Trophoblast cell (in vitro differentiated cells and primary cell): ENCODE measurements at regions not wholly inside any gene's neighbourhood (a gene's known extent, or its start where the extent isn't known, plus 50 kb on each side); places are given as distances from the start of the nearest gene placed in this dataset.

Source experiments
- DNase-seq, 2 donors: peaks; one replicate each; pipeline ENCODE4 v3.0.0-alpha.2; 2016
- H2AFZ ChIP-seq: 2 replicates; pipeline ENCODE4 v1.6.1; 2013; ENCODE audit warnings: low read length, moderate library complexity, mild to moderate bottlenecking; ENCODE audit not compliant: insufficient read depth, poor library complexity
- H2AK5ac ChIP-seq: 2 replicates; pipeline ENCODE4 v1.6.1; 2013; ENCODE audit warnings: mild to moderate bottlenecking, low read length
- H2BK120ac ChIP-seq: 2 replicates; pipeline ENCODE4 v1.6.1; 2013; ENCODE audit warnings: low read length, mild to moderate bottlenecking, moderate library complexity; ENCODE audit not compliant: insufficient read depth, poor library complexity
- H2BK12ac ChIP-seq: 2 replicates; pipeline ENCODE4 v1.6.1; 2013; ENCODE audit warnings: mild to moderate bottlenecking, low read length, moderate library complexity
- H2BK5ac ChIP-seq: 2 replicates; pipeline ENCODE4 v1.6.1; 2013; ENCODE audit warnings: low read length, low read depth, moderate library complexity, mild to moderate bottlenecking; ENCODE audit not compliant: poor library complexity
- H3K14ac ChIP-seq: 2 replicates; pipeline ENCODE4 v1.6.1; 2013; ENCODE audit warnings: mild to moderate bottlenecking, low read length
- H3K18ac ChIP-seq: 2 replicates; pipeline ENCODE4 v1.6.1; 2013; ENCODE audit warnings: mild to moderate bottlenecking, low read length
- H3K23ac ChIP-seq: 2 replicates; pipeline ENCODE4 v1.6.1; 2013; ENCODE audit warnings: low read length
- H3K27ac ChIP-seq: 2 replicates; pipeline ENCODE4 v1.5.1; 2013; ENCODE audit warnings: low read depth, mild to moderate bottlenecking, inconsistent platforms, low read length, moderate library complexity
- H3K27me3 ChIP-seq: 2 replicates; pipeline ENCODE4 v1.6.1; 2013; ENCODE audit warnings: inconsistent platforms, mild to moderate bottlenecking, low read length, moderate library complexity; ENCODE audit not compliant: insufficient read depth
- H3K36me3 ChIP-seq, 2 experiments: 1 replicate in 1 of 2; 2 replicates in 1 of 2; pipeline ENCODE4 v1.6.1; 2013; ENCODE audit warnings: low read length in 2 of 2, mild to moderate bottlenecking in 2 of 2, moderate library complexity in 1 of 2; ENCODE audit not compliant: insufficient read depth in 2 of 2, control insufficient read depth in 1 of 2
- H3K4ac ChIP-seq: 2 replicates; pipeline ENCODE4 v1.6.1; 2013; ENCODE audit warnings: low read depth, mild to moderate bottlenecking, low read length, moderate library complexity
- H3K4me1 ChIP-seq, 2 experiments: 1 replicate in 1 of 2; 2 replicates in 1 of 2; pipeline ENCODE4 v1.6.1; 2013; ENCODE audit warnings: low read length in 2 of 2, mild to moderate bottlenecking in 2 of 2, moderate library complexity in 1 of 2; ENCODE audit not compliant: insufficient read depth in 2 of 2, control insufficient read depth in 1 of 2
- H3K4me2 ChIP-seq: 2 replicates; pipeline ENCODE4 v1.6.1; 2013; ENCODE audit warnings: inconsistent platforms, mild to moderate bottlenecking, low read length, moderate library complexity
- H3K4me3 ChIP-seq: 2 replicates; pipeline ENCODE4 v1.5.1; 2013; ENCODE audit warnings: mild to moderate bottlenecking, low read depth, low read length, inconsistent platforms
- H3K79me1 ChIP-seq: one replicate; pipeline ENCODE4 v1.6.1; 2013; ENCODE audit warnings: low read length
- H3K79me2 ChIP-seq: 2 replicates; pipeline ENCODE4 v1.6.1; 2013; ENCODE audit warnings: low read length, mild to moderate bottlenecking; ENCODE audit not compliant: control insufficient read depth, insufficient read depth, poor library complexity
- H3K9ac ChIP-seq: 2 replicates; pipeline ENCODE4 v1.6.1; 2013; ENCODE audit warnings: mild to moderate bottlenecking, low read length
- H3K9me3 ChIP-seq: 2 replicates; pipeline ENCODE4 v1.6.1; 2013; ENCODE audit warnings: low read depth, mild to moderate bottlenecking, control low read depth, inconsistent platforms, low read length; ENCODE audit not compliant: insufficient read depth
- H4K12ac ChIP-seq: 2 replicates; pipeline ENCODE4 v1.6.1; 2013; ENCODE audit warnings: low read depth, mild to moderate bottlenecking, low read length, moderate library complexity
- H4K8ac ChIP-seq: 2 replicates; pipeline ENCODE4 v1.6.1; 2013; ENCODE audit warnings: low read depth, mild to moderate bottlenecking, low read length, moderate library complexity
- H4K91ac ChIP-seq: one replicate; pipeline ENCODE4 v1.6.1; 2013; ENCODE audit warnings: low read depth, mild to moderate bottlenecking, low read length, moderate library complexity
- WGBS: extraction: QIAGEN DNeasy Blood & Tissue Kit; methylation state at CpG from one replicate; pipeline ENCODE4 v1.1.7; 2013; ENCODE audit warnings: missing lambda C conversion rate; ENCODE audit not compliant: insufficient read length, insufficient coverage; ENCODE audit errors: extremely low coverage; 5-methylcytosine and 5-hydroxymethylcytosine counted together

GRCh38 chr1:5509664-5510452 lies 482.4 kb downstream of the NPHP4 start:
- Histone ChIP-seq H3K14ac (no peak overlapping the region), H3K4ac (no peak overlapping the region), H3K79me1 (no peaks in the 10 kb centered on the region), H2AK5ac (no peak overlapping the region), H2AFZ (no peak overlapping the region), H3K27me3 (no peaks in the 10 kb centered on the region), H4K91ac (no peak overlapping the region), H3K4me3 (no peak overlapping the region), H4K8ac (no peak overlapping the region), H3K18ac (no peak overlapping the region), H3K9ac (no peak overlapping the region), H3K36me3 (no peaks in the 10 kb centered on the region), H3K4me2 (no peak overlapping the region), H3K23ac (no peak overlapping the region), H3K79me2 (no peaks in the 10 kb centered on the region), H2BK12ac (no peak overlapping the region), H2BK5ac (no peak overlapping the region), H3K9me3 (no peaks in the 10 kb centered on the region), H3K4me1 (no peaks in the 10 kb centered on the region), H2BK120ac (no peak overlapping the region), H4K12ac (no peak overlapping the region), H3K27ac (no peak overlapping the region)
- peak; percentile 27 to 55 for DNase-seq
- no CpG with 5 or more reads among the region's 21 CpGs for WGBS

DNA sequence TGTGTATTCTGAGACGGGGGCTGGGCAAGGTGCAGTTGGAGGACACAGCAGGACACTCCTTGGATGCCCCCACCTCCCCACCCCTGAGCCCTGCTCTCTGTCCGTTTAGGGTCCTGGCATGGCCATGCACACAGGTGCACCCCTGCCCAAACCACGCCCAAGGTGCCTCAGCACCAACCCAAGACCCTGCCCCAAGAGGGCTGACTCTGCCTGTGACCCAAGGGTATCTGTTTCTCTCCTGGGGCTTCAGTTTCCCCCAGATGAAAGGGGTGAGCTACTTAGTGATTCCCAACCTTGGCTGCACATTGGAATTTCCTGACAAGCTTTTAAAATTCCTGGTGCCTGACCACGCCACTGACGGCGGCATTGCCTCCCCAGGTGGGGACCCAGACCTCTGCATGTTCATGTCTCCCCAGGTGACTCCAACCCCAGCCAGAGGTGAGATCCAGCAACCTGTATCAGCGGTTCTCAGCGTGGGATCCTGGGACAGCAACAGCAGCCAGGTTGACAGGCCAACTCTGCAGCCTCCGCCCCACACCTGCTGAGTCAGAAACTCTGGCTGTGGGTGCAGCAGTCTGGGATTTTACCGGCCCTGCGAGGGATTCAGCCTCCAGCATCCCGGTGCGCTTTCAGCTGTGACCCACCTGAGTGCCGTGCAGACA lies 483.4 kb downstream of the NPHP4 start:
- no peak overlapping the region for H2BK5ac ChIP-seq
- H3K9me3 ChIP-seq: no peaks in the 10 kb centered on the region
- H4K8ac ChIP-seq: no peak overlapping the region
- no peak overlapping the region for H2BK12ac ChIP-seq
- no peak overlapping the region for H4K91ac ChIP-seq
- H3K36me3 ChIP-seq: no peaks in the 10 kb centered on the region
- H3K27me3 ChIP-seq: no peaks in the 10 kb centered on the region
- no peak overlapping the region for H3K14ac ChIP-seq
- WGBS: no CpG with 5 or more reads among the region's 14 CpGs
- H3K4ac ChIP-seq: no peak overlapping the region
- no peaks in the 10 kb centered on the region for H3K79me2 ChIP-seq
- H3K27ac ChIP-seq: no peak overlapping the region
- H3K9ac ChIP-seq: no peak overlapping the region
- no peaks in the 10 kb centered on the region for H3K4me1 ChIP-seq
- H2AK5ac ChIP-seq: no peak overlapping the region
- H2AFZ ChIP-seq: no peak overlapping the region
- no peak overlapping the region for H3K4me3 ChIP-seq
- no peak overlapping the region for H3K23ac ChIP-seq
- no peaks in the 10 kb centered on the region for H3K79me1 ChIP-seq
- no peak overlapping the region for H2BK120ac ChIP-seq
- no peak for DNase-seq
- no peak overlapping the region for H3K18ac ChIP-seq
- no peak overlapping the region for H4K12ac ChIP-seq
- H3K4me2 ChIP-seq: no peak overlapping the region

DNA sequence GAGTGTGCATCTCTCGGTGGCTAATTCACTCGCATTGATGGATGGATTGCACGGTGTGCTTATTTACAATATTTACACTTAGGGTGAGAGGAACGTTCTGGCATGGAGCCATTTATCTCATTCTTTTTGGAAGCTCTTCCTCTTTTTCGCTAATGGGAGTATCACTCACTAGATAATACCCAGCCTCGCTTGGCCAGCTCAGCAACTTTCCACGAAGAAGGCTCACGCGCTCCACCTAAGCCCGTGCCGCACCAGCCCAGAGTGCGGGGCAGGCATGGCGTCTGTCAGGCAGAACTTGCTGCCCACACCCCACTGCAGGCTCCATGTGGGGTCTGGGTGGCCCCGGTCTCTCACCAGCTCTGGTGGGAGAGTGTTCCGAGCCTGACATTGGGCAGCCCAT lies 484.9 kb downstream of the NPHP4 start:
- DNase-seq: no peak
- H3K4me1 ChIP-seq: no peaks in the 10 kb centered on the region
- H2AK5ac ChIP-seq: no peak overlapping the region
- H3K79me1 ChIP-seq: no peaks in the 10 kb centered on the region
- H2BK12ac ChIP-seq: no peak overlapping the region
- H3K79me2 ChIP-seq: no peaks in the 10 kb centered on the region
- no peak overlapping the region for H3K23ac ChIP-seq
- no peak overlapping the region for H3K14ac ChIP-seq
- H2BK5ac ChIP-seq: no peak overlapping the region
- H3K4me3 ChIP-seq: no peak overlapping the region
- no peak overlapping the region for H4K12ac ChIP-seq
- H3K9ac ChIP-seq: no peak overlapping the region
- no peak overlapping the region for H2BK120ac ChIP-seq
- H2AFZ ChIP-seq: no peak overlapping the region
- H3K18ac ChIP-seq: no peak overlapping the region
- no peak overlapping the region for H4K91ac ChIP-seq
- no peaks in the 10 kb centered on the region for H3K36me3 ChIP-seq
- no peaks in the 10 kb centered on the region for H3K9me3 ChIP-seq
- H4K8ac ChIP-seq: no peak overlapping the region
- H3K4me2 ChIP-seq: no peak overlapping the region
- H3K27me3 ChIP-seq: no peaks in the 10 kb centered on the region
- H3K27ac ChIP-seq: no peak overlapping the region
- WGBS: no CpG with 5 or more reads among the region's 15 CpGs
- no peak overlapping the region for H3K4ac ChIP-seq

GRCh38 chr1:5506634-5507033 lies 485.6 kb downstream of the NPHP4 start:
- no CpG with 5 or more reads among the region's 11 CpGs for WGBS
- Histone ChIP-seq H3K14ac (no peak overlapping the region), H3K4me3 (no peak overlapping the region), H3K9me3 (no peaks in the 10 kb centered on the region), H2AK5ac (no peak overlapping the region), H4K8ac (no peak overlapping the region), H3K79me2 (no peaks in the 10 kb centered on the region), H2BK120ac (no peak overlapping the region), H2BK12ac (no peak overlapping the region), H3K4me1 (no peaks in the 10 kb centered on the region), H2AFZ (no peak overlapping the region), H3K9ac (no peak overlapping the region), H3K79me1 (no peaks in the 10 kb centered on the region), H3K27ac (no peak overlapping the region), H3K27me3 (no peaks in the 10 kb centered on the region), H2BK5ac (no peak overlapping the region), H4K12ac (no peak overlapping the region), H3K18ac (no peak overlapping the region), H4K91ac (no peak overlapping the region), H3K4ac (no peak overlapping the region), H3K23ac (no peak overlapping the region), H3K36me3 (no peaks in the 10 kb centered on the region), H3K4me2 (no peak overlapping the region)
- no peak for DNase-seq
